SHP77 treated with DMSO at 0.1 percent for 48 hours (cell line): ENCODE measurements at regions not wholly inside any gene's neighbourhood (a gene's known extent, or its start where the extent isn't known, plus 50 kb on each side); places are given as distances from the start of the nearest gene placed in this dataset.
A peak's percentile ranks its signal among the peaks of the same experiment; 100 is the strongest.

Experiments
- DNase-seq: peaks from one replicate; lab custom pipeline; 2025; lab: John Stamatoyannopoulos, UW

DNA sequence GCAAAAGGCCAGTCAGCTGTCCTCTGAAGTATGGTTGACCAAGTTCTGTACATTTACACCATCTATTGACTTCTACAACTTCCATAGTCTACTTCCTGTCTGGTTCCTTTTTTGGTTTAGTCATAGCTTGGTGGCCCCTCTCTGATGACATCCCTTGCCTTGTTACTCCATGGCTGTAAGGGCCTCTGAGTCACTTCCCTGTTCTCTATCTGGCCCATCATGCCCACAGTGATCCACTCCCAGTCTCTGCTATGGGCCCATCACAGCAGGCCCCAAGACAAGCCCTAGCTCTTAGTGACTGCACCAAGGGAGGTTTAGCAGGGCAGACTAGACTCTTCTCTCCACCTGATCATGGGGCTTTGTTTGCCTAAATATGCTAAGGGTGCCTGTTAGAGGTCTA, 441.6 kb downstream of the HACE1 start:
- no peak for DNase-seq

DNA sequence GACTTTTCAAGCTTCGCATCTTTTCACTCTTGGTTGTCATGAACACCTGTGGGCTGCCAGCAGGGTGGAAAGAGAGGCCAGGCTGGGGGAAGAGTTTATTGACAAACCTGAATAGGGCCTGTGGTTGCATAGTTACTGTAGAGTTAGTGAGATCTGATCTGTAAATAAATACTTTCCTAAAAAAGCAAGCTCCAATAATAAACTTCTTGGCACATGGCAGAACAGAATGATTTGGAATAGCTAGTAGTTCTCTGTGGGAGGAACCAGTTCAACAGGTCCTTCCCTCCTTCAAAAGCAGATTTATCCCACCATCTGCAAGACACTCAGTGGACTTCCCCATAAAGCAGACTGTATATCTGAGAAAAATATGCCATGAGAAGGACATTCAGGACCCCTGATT, 445.0 kb downstream of the HACE1 start:
- no peak for DNase-seq

DNA sequence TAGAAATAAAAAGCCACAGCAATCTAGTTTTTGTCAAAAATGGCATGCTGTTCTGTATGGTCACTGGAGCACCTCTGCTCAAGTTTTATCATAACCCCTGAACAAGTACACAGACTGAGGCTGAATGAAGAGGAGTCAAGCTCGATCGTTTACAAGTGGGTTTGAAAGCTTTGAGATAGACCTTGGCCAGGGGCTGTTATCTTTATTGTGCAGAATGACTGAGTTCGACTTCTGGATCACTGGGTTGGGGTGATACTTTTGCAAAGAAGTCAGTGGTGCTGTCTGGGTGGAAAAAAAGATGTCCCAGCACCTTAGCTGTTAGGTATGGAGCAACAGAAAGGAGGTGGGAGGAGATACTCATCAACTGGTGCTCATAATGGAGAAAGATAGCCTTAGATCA, 446.0 kb downstream of the HACE1 start:
- DNase-seq: no peak

DNA sequence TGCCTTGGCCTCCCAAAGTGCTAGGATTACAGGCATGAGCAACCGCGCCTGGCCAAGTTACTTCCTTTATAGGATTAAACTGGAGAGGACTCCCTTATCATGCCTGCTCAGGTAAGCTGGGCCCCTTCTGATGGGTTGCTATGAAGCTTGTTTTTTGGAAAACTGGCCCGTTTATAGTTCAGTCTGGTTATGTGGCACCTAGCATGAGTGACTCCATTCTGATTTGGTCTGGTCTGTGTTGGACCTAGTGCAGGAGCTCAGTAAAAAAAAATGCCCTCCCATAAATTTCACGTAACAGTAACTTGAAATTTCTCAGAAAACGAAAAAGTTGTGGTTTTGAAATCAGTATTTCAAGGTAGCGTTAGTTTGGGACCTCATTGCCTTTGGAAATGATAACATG, 448.4 kb downstream of the HACE1 start:
- no peak for DNase-seq

DNA sequence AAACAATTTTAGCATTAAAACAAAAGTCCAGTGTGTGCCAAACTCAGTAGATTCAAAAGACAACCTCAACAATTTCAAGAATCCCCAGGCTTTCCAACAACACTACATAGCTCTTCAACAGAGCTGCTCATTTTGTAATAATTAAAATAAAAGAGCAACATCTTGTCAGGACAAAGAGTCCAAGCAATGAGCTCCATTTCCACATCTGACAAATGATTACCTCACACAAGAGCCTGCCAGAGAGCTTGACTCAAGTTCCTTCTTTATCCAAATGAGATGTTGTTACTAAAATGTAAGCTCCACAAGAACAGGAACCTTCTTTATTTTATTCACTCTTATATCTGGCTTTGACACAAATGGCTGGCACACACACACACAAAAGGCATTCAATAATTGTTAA, 449.8 kb downstream of the HACE1 start:
- no peak for DNase-seq

DNA sequence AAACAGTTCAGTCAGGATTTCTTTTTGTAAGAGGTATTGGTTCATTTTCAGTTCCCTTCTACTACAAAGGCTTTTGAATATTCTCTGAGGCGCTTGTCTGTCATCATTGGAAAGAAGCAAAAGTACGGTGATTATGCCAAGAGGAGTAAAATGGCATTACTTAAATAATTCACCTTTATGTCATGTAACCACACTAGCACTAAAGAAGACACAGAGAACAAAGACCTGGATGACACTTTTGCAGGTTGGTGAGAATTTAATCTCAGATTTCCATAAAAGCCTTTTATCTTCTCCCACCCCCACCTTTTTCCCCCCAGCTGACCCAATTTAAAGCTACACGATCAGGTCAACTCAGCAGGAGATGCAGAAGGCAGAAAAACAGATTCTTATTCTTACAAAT, 451.8 kb downstream of the HACE1 start:
- no peak for DNase-seq

DNA sequence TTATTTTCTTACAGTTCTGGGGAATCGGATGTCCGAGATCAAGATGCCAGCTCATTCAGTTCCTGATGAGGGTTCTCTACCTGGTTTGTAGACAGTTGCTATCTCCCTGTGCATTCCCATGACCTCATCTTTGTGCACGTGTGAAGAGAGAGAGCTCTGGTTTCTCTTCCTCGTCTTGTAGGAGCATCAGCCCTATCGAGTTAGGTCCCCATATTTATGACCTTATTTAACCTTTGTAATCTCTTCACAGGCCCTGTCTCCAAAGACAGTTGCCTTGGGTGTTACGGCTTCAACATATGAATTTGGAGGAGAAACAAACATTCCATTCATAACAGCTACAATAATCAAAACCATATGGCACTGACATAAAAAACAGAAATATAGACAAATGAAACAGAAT, 455.3 kb downstream of the HACE1 start:
- DNase-seq: no peak

DNA sequence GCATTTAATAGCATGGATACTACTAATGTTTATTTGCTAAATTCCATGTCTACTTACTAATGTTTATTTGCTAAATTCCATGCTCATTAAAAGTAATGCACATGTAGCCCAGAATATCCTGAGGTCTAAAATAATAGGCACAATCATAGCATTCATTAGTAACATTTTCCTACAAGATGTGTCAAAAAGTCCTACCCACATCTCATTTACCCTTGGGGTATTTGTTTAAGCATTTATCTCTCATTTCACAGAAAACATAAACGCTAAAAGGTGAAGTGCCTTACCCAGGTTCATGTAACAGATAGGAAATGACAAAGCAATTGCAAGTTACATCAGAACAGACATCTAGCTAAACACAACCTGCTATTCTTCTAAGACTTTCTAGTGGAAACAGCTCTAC, 457.1 kb downstream of the HACE1 start:
- DNase-seq: no peak

DNA sequence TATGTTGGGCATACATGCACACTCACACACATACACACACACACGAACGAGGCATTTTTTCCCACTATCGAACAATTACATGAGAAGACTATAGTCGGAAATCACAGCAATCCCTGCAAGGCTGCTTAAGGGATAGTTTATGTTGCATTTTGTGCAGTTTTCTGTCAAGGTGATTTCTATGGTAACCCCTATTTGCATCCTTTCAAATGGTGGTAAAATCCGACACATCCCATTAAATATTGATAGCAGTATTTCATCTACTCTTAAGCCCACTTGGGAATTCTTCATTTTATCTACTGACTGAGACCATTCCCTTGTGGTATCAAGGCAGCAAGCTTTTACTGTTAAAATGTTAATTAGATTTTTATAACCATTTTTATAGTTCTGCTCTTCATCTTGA, 457.8 kb downstream of the HACE1 start:
- no peak for DNase-seq

DNA sequence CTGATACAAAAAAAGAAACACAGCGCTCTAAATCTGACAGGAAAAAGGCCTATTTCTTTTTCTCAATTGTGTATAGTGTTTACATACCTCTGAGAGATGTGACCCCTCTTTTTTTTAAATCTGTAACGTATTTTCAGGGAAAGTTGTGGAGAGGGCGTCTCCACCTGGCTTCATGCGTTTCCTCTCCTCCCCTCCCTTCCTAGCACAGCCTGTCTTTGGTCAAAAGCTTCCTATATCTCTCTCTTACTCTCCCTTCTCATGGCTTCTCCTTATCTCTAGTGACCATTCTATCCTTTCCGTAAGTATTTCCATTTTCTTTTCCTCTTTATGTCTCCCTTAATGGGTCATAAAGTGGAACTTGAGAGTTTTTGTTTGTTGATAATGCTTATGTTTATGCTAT, 458.9 kb downstream of the HACE1 start:
- no peak for DNase-seq

DNA sequence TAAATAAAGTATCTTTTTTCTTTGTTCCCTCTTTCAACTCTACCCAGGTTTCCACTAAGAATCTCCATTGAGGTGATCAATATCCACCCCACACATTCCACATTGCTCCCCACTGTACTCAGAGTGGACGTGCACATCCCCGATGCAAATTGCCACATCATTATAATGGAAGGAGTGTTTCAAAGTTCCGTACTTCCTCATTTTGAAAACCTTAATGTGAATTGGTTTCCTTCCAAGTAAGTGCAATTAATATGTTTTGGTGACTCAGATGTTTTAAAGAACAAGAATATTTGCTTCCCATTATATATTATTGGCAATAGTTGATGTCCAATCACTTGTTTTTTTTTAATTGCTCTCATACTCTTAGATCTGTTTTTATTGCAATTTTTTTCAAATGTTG, 463.6 kb downstream of the HACE1 start:
- no peak for DNase-seq

DNA sequence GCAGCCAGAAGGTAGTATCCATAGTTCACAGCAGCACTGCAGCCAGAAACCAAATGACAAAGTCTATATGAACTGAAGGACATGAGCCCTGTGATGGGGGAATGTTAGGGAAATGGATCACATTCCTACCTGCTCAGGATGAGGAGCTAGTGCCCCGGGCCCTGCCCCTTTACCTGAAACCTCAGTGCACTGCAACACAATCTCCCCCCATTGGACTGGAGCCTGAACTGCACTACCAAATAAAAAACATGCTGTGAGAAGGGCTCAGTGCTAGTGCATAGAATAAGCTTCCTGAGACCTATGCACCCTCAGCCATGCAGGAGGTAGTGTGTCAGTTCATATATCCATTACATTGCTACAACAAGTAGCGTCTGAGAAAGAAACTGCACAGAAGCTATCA, 477.8 kb downstream of the HACE1 start:
- no peak for DNase-seq

DNA sequence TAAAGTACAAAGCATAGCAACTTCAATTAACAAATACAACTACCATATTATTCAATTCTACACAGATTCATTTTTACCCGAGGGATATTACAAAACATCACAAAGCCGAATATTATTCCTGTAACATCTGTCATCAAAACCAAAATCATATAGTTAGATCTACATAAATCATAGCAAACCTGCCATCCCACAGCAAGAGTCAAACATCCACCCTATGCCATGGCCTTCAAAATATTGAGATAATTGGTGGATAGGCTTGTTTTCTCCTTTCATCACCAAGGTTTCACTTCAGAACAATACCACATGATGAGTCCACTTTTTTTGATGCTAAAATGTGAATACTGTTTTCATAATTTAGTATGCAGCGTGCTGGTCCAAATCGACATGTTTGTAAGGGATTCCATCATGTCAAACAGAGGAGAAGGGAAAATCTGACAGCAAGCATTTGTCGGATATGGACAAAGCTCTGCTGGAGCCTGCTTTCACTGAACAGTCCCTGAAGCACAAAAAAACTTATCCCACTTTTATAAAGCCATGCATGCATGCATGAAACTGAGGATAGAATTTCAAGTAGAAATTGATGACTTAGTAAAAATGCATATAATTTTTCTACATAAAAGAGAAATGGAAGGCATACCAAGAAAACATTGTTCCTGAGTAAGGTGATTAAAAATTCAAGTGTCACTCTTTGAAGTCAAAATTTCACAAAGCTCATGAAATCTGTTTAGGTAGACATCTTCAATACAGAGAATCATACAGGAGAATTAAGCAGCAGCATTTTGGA, 494.1 kb downstream of the HACE1 start:
- no peak for DNase-seq

DNA sequence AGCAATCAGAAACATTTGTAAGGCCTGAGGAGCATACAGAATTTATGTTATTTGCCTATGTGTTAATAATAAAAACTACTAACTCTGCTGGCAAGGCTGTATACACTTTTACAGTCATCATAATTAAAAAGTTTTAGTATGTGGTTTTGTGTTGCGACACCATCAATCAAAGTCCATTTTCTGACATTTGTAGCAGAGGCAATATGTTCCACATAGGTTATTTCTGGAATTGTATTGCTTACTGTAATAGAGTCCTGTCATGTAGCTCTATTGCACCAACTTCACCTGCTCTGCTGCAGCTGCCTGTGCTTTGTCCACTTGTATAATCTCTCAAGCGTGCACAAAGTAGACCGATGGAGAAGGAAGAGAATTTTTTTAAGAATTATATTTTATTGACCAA, 501.8 kb downstream of the HACE1 start:
- DNase-seq: peak; percentile 88

DNA sequence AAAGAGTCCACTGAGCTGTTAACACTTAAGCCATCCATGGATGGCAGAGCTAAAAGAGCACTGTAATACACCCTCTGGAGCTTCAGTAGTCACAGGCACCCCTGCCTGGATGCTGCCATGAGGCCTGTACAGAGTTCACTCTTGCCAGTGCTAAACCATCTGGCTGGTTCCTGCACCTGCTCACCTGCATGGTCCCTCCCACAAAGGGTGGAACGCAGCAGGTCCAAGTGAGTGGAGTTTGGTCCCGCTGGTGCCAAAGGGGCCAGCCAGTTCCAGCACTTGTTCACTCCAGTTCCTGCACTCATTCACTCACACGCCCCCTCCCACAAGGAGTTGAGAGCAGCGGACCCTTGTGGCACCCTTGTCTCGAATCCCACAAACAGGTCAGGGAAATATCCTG, 503.5 kb downstream of the HACE1 start:
- DNase-seq: no peak

DNA sequence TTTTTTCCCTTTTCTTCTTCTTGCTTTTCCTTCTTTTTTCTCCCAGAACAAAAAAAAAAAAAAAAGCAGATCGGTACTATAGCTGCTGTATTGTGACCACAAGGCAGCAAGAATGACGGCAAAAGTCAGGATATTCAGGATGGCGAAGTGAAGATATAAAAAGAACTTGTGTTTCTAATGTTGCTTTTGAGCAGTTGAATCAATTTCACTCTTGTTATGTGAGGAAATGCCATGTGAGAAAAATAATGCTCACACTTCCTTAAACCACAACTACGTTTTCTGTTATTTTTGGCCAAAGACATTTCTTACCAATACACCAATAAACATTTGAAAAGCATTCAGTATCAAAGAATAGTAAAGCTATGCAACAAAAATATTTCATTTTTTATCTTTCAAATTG, 510.5 kb downstream of the HACE1 start:
- DNase-seq: no peak

DNA sequence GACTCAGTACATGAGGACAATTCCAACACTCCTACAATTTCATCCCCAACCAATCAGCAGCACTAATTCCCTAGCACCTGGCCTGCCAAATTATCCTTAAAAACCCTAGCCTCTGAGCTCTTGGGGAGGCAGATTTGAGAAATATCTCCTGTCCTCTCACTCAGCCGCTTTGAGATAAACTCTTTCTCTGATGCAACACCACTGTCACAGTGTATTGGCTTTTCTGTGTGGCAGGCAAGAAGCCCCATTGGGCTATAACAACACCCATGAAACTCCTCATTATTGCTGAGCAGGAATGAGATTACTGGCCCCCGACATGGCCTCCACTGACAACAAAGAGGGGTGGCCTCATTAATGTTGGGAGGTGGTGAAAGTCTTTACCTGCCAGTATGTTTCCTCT, 515.5 kb downstream of the HACE1 start:
- no peak for DNase-seq

DNA sequence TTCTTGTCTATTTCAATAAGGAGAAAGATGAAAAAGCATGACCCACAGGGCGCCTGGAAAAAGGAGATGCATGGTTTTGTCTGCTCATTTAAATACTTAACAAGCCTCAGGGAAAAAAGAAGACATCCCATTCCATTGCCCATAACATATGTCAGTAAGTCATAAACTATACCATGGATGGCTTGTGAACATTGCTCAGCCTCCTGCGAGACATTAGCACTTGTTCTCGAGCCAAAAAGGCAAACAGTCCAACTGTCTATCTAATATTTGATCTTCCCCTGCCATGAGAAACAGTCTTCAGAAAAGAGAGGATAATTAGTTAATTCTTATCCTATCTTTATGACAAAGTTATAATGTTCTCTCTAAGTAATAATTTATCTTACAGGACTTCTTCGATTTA, 527.4 kb downstream of the HACE1 start:
- no peak for DNase-seq

DNA sequence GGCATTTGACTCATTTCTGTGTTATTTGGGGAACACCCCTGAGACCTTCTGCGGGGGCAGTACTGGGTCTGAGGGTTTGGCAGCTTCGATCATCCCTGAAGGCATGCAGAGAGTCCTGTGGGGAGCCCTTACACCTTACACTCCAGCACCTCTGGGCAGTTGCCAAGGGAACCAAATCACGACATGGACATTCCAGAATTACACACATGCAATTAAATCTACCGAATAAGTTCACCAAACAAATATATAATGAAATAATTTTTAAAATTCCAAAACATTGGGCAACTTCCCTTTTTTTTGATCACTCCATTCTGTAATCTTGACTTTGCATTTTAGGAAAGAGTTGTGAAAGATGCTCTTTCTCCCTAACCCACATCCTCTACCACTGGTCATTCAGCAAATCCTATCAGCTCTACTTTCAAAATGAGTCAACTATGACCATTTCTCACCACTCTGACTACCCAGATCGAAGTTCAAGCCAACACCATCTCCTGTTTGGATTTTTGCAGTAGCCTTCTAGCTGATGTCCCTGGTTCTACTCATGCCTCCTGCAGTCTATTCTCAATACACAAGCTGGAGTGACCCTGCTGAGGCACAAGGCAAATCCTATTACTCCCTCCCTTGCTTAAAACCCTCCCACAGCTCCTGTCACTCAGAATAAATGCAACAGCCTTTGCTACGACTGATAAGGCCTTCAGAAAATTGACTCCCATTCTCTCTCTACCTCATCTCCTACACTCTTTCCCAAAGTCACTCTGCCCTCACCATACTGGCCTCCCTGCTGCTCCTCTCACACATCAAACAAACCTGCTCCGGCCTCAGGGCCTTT, 533.3 kb downstream of the HACE1 start:
- DNase-seq: no peak

DNA sequence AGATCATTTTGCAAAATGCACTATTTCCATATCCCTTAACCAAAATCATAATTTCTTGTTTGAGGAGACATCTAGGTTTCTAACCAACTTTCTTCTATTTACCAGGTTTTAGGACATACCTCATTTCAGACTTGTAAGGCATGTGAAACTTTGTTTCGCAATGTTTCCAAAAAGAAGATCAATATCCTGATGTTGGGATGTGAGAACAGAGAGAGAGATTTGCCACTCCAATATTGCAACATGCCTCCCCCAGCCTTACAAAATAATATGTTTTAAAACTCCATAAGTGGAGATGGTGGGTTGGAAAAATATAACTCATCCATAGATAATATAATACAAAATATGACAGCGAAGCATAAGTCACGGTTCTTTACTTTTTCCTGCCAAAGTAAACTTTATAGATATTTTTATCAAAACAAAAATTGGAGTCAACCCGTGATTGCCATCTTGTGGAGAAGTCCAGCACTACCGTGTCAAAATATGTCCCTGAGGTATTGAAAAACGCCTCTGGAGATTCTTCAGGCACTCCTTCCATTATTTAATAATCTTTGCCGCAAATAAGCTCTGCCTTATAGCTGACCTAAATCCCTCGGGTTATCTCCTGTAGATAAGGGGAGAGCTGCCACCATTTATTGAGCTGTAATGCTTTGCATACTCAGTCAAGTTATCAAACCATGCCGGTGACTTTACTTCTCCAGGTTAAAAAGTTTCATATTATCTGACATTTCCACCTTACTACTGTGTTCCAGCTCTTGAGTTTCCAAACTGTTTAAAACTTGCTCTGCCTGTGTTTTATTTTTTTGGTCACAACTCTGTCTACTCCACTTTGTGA, 534.2 kb downstream of the HACE1 start:
- peak; percentile 5 for DNase-seq

DNA sequence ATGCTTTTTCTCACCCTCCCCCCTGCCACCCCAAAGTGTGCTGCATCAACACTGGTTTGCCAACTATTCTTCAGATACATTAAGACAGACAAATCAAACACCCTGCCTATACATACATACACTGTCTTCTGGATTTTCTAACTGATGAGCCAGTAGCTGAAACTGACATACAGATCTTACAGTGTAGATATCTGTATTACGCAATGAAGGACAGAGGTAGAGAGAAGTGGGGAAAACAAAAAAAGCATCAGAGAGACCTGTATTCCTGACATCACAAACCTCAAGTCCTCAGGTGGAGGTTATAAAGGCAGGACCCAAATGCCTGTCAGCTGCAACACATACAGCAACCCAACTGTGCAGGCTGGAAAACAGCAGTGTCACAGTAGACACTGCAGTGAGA, 535.4 kb downstream of the HACE1 start:
- DNase-seq: no peak

DNA sequence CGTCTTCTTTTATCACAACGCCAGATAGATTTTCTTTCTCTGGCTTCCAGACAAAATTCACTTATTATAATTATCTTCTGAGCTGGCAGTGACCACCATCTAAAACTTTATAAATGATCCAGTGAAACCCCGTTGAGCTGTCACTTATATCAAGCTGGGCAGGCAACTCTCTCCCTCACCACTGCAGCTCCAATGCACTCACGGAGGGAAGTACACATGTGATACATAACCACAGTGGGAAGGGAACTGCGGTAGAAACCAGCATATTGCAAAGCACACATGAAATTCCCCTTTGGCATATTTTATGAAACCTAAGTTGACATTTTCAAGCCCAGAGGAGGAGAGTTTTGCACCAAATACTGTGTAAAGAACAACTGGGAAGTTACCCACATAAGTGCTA, 536.9 kb downstream of the HACE1 start:
- no peak for DNase-seq

DNA sequence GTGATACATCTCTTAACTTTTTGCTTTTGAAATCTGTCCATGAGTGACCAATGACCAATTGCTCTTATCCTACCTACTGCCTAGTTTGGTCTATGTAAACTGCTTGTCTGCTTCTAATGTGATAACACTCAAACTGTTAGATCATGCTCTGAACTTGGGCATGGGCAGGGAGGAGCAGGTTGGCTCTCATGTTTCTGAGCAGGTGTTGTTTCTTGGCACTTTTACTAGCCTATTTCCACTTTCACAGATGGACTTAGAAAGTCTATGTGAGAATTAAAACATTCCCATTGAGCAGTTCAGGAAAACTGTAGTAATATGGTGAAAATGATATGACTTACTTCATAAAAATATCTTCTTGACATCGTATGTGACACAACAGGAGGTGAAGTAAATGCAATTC, 538.4 kb downstream of the HACE1 start:
- no peak for DNase-seq
